ENCODE measurements at regions not wholly inside any gene's neighbourhood (a gene's known extent, or its start where the extent isn't known, plus 50 kb on each side); places are given as distances from the start of the nearest gene placed in this dataset.
"Not testable (repeated sequence)": the region's sequence is repeated elsewhere in the genome, so short reads cannot be mapped to it uniquely, and the experiment has no call there.

DNA sequence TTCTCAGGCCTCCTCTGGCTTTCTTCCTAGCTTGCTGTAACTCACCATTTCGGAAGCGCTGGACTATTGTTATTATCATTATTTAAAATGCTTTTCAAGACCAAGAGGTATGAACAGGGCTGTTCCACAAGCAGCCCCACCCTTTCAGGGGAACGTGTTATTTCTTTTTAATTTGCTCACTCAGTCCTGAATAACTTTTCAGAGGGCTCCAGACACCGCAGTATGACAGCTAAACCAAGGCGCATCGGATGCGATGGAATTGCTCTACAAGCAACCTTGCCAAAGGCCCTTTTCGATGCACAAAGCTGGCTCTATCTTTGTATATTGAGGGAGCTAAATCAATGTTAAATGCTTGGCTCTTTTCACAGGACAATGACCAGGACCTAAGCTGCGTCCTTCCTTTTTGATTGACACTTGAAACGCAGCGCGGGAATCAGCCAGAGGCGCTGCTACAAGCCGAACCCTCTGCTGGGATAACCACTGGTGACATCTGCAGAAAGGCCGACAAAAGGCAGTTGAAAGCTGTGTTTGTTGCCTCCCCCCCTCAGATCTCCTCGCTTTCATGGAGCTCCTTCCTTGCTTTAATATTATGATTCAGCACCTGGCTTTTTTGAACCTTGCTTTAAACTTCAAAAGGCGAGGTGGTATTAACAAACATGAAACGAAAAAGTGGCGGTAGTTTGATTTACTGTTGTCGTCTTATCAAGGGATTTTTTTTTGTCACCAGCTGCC lies 204.7 kb upstream of the PROX1 start:
- TF ChIP-seq, protein P1, sequence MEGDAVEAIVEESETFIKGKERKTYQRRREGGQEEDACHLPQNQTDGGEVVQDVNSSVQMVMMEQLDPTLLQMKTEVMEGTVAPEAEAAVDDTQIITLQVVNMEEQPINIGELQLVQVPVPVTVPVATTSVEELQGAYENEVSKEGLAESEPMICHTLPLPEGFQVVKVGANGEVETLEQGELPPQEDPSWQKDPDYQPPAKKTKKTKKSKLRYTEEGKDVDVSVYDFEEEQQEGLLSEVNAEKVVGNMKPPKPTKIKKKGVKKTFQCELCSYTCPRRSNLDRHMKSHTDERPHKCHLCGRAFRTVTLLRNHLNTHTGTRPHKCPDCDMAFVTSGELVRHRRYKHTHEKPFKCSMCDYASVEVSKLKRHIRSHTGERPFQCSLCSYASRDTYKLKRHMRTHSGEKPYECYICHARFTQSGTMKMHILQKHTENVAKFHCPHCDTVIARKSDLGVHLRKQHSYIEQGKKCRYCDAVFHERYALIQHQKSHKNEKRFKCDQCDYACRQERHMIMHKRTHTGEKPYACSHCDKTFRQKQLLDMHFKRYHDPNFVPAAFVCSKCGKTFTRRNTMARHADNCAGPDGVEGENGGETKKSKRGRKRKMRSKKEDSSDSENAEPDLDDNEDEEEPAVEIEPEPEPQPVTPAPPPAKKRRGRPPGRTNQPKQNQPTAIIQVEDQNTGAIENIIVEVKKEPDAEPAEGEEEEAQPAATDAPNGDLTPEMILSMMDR (conservative IDR thresholded peaks at IDR 0.05; ENCODE audit: low read length), result no peak

DNA sequence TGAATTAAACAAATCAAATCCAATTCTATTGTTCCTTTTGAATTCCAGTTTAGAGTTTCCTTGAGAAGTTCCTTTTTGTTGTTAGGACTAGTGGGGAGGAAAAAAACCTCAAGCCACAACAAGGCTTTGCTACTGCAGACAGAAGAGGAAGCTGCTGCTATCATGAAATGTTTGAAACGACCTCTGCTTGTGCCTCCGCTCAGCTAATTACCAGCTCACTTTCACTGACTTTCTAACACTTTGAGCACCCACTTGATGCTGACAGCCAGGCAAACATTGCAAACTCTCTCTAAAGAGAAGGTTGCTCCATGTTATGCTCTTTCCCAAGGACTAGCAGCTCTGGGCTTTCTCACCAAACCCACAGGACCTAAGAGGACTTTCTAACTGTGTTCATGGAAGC lies 203.9 kb upstream of the PROX1 start:
- TF ChIP-seq, protein P1 (conservative IDR thresholded peaks at IDR 0.05; ENCODE audit: low read length), result no peak
- no peak for DNase-seq (ENCODE audit: low read depth)
- H3K4me3 ChIP-seq (ENCODE audit: low read length), result no peak overlapping the region

More for the DNA sequence above, 204.7 kb upstream of the PROX1 start:
- no peak overlapping the region for H3K4me3 ChIP-seq (ENCODE audit: low read length)
- DNase-seq (ENCODE audit: low read depth), result no peak

DNA sequence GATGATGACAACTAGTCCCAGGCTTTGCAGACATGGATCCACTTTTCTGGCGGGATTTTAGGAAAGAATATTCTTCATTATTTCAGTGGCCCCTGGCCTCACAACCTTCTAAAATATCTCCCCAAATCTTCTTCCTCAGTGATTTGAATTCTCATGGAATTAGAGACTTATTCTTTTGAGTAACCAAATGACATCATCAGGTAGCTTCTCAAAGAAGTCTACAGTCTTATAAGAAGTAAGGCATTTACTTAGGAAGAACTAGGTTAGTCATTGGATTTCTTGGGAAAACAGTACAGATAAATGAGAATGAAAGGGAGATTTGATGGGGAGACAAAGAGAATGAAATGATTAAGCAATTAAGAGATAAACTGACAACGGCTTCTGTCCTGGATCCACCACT lies 201.1 kb upstream of the PROX1 start:
- TF ChIP-seq, protein P1 (conservative IDR thresholded peaks at IDR 0.05; ENCODE audit: low read length), result no peak
- H3K4me3 ChIP-seq (ENCODE audit: low read length), result no peak overlapping the region
- DNase-seq (ENCODE audit: low read depth), result no peak

DNA sequence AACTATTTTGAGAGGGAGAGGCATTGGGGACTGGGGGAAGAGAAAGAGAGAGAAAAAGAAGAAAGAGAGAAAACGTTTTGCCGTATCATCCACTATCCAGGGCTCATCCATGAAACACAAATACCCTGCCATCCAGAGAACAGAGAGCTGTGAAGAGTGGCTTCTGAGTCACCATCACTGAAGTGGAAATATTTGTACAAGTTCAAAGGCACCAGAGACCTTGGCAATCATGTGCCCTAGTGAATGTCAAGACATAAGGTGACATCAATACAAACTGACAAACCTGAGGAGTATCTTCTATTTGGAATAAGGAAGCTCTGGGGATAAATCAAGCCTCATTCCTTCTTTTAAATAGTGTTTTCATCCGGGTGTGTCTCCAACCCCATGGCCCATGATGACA lies 197.2 kb upstream of the PROX1 start:
- no peak for DNase-seq (ENCODE audit: low read depth)
- no peak overlapping the region for H3K4me3 ChIP-seq (ENCODE audit: low read length)
- TF ChIP-seq, protein P1 (conservative IDR thresholded peaks at IDR 0.05; ENCODE audit: low read length), result no peak

DNA sequence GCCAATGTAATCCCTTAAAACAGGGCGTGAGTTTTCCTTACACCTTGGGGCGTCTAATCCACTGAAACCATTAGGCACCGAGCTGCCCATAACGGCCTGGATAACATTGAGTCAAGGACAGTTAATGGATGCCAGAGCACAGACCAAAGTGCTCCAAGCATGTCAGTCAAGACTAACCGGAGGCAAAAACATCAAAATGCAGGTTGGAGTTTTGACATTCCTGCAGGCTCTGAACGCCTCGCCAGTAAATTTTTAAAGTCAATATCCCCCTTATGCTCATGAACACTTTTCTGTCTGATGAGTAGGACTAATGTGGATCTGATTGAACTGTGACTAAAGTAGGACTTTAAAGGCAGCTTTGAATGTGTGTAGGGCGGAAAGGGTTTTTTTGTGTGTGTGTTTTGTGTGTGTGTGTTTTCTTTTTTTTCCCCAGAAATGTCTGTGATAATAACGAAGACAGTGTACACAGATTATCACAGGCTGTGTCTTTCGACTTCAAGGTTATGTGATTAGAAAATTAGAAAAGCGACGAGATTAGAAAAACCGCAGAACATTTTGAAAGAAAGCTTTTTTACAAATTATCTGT lies 194.2 kb upstream of the PROX1 start:
- TF ChIP-seq, protein P1 (conservative IDR thresholded peaks at IDR 0.05; ENCODE audit: low read length), result no peak
- H3K4me3 ChIP-seq (ENCODE audit: low read length), result no peak overlapping the region
- no peak for DNase-seq (ENCODE audit: low read depth)

DNA sequence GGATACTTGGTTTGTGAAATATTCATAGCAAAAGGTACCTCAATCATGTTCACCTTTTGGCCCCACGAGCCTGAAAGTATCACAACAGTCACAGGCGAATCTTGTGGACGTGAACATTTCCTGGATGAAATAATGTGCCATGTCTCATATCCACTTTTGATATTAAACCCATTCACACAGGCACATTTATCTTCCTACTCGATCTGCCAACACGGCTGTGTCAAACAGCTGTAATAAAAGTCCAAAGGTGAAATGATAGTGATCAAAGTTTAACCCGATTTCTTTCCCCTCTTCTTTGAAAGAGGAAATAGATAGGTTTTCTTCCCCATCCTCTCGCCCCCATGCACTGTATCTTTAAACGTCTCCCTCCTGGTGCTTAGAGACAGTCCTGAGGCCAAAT lies 191.2 kb upstream of the PROX1 start:
- no peak for DNase-seq (ENCODE audit: low read depth)
- TF ChIP-seq, protein P1 (conservative IDR thresholded peaks at IDR 0.05; ENCODE audit: low read length), result no peak
- H3K4me3 ChIP-seq (ENCODE audit: low read length), result no peak overlapping the region

DNA sequence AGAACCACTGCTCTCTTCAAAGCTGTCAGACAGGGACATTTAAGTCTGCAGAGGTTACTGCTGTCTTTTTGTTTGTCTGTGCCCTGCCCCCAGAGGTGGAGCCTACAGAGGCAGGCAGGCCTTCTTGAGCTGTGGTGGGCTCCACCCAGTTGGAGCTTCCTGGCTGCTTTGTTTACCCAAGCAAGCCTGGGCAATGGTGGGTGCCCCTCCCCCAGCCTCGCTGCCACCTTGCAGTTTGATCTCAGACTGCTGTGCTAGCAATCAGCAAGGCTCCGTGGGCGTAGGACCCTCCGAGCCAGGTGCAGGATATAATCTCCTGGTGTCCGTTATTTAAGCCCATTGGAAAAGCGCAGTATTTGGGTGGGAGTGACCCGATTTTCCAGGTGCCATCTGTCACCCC lies 179.5 kb upstream of the PROX1 start:
- not testable (repeated sequence) for DNase-seq (ENCODE audit: low read depth)

More for the DNA sequence above, 179.5 kb upstream of the PROX1 start:
- H3K4me3 ChIP-seq (ENCODE audit: low read length), result not testable (repeated sequence)
